Neural cell (in vitro differentiated cells): ENCODE measurements at regions not wholly inside any gene's neighbourhood (a gene's known extent, or its start where the extent isn't known, plus 50 kb on each side); places are given as distances from the start of the nearest gene placed in this dataset.

ENCODE experiments used
- EP300 ChIP-seq: fragments of 450-650 bp; conservative IDR thresholded peaks from 2 replicates; pipeline ENCODE4 v1.6.1; 2014; ENCODE audit warnings: antibody characterized with exemption, mild to moderate bottlenecking, moderate library complexity; ENCODE audit not compliant: poor library complexity, severe bottlenecking
- SMC3 ChIP-seq: fragments of 450-650 bp; conservative IDR thresholded peaks from 2 replicates; pipeline ENCODE4 v1.6.1; 2014; ENCODE audit warnings: antibody characterized with exemption, mild to moderate bottlenecking, moderate library complexity; ENCODE audit not compliant: poor library complexity
- TF ChIP-seq, protein P1 (sequence below): fragments of 450-650 bp; IDR thresholded peaks from 2 replicates; pipeline ENCODE4 v1.5.1; 2014; ENCODE audit warnings: antibody characterized with exemption, mild to moderate bottlenecking, moderate library complexity; ENCODE audit not compliant: poor library complexity, severe bottlenecking

DNA sequence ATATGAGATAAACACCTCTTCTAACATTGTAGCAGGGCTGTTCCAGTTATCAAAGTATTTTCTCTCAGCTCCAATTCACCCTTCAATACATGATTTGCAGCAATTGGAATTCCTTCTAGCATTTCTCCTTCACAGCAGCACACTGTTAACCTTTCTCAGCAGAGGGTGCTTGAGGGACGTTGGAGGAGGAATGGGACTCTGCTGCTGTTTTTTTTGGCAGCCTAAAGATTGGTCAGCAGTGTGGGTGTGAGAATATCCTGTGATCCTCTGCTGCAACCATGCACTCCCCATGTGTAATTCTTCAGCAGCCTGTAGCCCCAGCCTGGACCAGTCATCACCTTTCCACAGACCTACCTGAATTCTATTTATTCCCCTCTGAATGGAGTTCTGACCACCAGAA lies 1708.9 kb upstream of the CELF4 start:
- TF ChIP-seq, protein P1, sequence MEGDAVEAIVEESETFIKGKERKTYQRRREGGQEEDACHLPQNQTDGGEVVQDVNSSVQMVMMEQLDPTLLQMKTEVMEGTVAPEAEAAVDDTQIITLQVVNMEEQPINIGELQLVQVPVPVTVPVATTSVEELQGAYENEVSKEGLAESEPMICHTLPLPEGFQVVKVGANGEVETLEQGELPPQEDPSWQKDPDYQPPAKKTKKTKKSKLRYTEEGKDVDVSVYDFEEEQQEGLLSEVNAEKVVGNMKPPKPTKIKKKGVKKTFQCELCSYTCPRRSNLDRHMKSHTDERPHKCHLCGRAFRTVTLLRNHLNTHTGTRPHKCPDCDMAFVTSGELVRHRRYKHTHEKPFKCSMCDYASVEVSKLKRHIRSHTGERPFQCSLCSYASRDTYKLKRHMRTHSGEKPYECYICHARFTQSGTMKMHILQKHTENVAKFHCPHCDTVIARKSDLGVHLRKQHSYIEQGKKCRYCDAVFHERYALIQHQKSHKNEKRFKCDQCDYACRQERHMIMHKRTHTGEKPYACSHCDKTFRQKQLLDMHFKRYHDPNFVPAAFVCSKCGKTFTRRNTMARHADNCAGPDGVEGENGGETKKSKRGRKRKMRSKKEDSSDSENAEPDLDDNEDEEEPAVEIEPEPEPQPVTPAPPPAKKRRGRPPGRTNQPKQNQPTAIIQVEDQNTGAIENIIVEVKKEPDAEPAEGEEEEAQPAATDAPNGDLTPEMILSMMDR = no peak
- no peak for TF ChIP-seq SMC3
- no peak for TF ChIP-seq EP300
